ENCODE measurements at regions not wholly inside any gene's neighbourhood (a gene's known extent, or its start where the extent isn't known, plus 50 kb on each side); places are given as distances from the start of the nearest gene placed in this dataset.

DNA sequence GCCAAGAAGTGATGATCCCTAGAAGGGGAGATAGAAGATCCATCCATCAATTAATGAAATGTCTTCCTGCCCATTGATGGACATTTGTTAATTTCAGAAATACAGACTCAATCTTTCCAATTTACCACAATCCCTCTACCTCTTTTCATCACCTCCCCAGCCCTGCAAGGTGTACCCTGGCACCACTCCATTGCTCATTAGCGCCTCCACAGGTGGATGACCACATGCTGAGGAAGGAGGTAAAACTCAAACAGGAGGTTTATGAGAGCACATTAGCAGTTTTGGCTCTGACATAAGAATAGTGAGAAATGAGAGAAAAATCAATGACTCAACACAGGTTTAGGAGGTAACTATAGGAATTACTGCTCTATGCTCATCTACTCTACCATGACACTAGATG lies 208.0 kb downstream of the C1D start:
- DNase-seq (ENCODE audit: low spot score) = no peak
- TF ChIP-seq, protein P1, sequence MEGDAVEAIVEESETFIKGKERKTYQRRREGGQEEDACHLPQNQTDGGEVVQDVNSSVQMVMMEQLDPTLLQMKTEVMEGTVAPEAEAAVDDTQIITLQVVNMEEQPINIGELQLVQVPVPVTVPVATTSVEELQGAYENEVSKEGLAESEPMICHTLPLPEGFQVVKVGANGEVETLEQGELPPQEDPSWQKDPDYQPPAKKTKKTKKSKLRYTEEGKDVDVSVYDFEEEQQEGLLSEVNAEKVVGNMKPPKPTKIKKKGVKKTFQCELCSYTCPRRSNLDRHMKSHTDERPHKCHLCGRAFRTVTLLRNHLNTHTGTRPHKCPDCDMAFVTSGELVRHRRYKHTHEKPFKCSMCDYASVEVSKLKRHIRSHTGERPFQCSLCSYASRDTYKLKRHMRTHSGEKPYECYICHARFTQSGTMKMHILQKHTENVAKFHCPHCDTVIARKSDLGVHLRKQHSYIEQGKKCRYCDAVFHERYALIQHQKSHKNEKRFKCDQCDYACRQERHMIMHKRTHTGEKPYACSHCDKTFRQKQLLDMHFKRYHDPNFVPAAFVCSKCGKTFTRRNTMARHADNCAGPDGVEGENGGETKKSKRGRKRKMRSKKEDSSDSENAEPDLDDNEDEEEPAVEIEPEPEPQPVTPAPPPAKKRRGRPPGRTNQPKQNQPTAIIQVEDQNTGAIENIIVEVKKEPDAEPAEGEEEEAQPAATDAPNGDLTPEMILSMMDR (IDR thresholded peaks at IDR 0.05; ENCODE audit: extremely low read depth, missing control alignments) = no peak

DNA sequence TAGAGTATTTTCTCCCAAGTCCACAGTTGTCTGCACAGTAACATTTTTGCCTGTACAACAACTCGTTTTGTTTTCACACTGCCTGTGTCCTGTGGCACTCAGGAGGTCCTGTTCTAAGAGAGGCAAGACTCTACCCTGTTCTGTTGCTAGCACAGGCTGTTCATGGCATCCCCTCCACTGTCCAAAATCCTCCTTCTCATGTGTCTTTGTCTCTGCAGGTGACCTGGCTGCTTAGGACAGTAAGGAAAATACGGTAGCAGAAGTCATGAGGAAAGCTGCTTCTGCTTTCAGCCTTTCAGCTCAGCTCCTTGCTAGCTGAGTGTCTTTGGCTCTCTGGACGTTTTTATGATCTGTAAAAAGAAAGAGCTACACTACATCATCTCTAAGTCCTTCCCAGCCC lies 205.9 kb downstream of the C1D start:
- TF ChIP-seq, protein P1 (IDR thresholded peaks at IDR 0.05; ENCODE audit: extremely low read depth, missing control alignments) = no peak
- no peak for DNase-seq (ENCODE audit: low spot score)

DNA sequence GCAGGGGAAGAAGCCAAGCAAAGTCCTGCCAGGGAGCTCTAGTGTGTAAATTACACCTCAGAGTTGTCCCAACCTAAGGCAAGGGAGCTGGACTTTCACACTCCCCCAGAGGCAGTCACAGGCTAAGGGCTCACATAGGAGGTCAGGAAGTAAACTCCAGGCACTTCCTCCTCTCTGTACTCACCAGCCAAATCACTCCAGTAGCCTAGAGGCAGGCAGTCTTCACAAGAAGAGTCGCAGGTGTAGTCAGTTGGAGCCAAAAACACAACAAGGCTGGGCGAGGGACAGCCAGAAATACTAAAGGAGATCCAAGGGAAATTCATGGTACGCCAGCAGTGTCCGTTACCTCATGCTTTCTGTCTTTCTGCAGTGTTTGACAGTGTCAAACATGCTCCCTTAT lies 205.0 kb downstream of the C1D start:
- TF ChIP-seq, protein P1 (IDR thresholded peaks at IDR 0.05; ENCODE audit: extremely low read depth, missing control alignments) = no peak
- DNase-seq (ENCODE audit: low spot score) = no peak

DNA sequence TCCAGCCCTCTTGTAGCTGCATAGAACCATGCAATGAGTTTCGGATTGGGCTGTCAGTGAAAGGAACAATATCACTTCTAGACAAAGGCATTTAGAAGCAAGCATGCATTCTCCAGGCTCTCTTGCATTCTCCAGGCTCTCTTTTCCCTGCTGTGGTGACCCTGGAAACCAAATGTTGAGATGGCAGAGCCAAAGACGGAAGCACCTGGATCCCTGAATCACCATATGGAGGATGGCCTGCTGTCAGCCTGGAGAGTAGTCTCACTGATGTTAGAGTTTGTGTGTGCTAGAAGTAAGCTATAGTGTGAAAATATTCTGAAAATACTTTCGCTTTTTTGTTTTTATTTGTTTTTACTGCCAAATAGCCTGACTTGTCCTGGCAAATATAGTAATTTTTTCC lies 203.9 kb downstream of the C1D start:
- no peak for DNase-seq (ENCODE audit: low spot score)
- TF ChIP-seq, protein P1 (IDR thresholded peaks at IDR 0.05; ENCODE audit: extremely low read depth, missing control alignments) = no peak

DNA sequence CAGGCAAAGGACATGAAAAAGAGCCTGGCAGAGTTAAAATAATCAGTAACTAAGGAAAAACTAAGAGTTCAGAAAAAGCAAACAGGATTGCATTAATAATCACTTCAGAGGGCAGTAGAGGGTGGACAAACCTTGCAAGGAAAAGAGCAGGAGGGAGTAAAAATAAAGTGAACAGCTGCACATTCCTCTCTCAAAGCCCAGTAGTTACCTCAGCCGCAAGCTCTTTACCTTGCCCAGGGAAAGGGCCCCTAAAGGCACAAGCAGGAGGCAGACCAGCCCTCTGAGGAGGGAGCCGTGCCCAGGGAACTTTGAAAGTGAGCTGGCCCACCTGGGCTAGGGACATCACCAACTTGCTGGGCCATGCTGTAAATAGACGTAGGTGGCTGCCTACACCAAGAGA lies 196.9 kb downstream of the C1D start:
- no peak for DNase-seq (ENCODE audit: low spot score)
- TF ChIP-seq, protein P1 (IDR thresholded peaks at IDR 0.05; ENCODE audit: extremely low read depth, missing control alignments) = no peak

DNA sequence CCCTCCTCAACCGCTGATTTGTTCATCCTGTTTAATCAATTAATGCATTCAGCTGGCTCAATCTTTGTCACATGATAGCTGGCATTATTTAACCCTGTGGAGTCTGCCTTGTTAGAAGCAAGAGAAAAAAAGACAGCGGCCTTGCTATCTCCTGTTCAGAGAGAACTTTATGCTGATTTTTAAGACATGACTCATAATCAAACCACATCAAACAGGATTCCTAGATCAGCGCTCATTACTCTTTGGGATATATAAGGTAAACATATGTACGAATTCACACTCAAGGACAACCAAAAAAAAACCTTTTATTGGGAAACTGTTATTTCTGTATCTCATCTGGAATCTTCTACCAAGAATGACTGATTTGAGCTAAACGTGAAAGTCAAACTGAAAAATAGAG lies 195.1 kb downstream of the C1D start:
- TF ChIP-seq, protein P1 (IDR thresholded peaks at IDR 0.05; ENCODE audit: extremely low read depth, missing control alignments) = no peak
- no peak for DNase-seq (ENCODE audit: low spot score)

DNA sequence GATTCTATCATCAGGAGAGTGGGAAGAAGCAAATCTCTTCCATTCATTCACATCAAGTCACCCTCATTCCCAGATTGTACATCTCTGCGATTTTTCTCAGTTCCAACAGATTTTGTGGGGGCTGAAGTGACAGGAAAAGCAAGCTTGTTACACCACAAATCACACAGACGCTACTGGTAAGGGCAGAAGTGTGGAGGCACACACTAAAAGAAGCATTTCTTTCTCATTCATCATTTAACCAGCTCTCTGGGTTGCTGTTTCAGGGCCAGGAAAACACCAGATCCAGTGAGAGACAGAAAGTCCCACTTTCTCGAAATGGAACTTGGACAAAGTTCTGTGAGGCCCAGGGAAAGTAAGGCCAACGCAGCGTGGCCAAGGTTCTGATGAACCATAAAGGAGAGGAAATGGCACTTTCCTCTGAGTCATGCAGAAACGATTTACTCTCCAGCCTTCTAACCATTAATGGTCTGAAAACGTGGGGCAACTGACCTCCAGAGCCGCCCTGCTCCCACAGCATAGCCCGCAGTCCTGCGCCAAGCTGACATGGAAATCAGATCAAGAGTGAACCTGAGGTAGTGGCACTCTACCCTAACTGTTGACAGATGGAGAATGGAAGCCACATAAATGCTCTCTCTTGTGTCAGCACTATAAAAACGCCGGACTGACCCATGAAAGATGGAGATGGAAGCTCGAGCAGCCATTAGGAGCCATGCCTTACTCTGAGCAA lies 191.0 kb downstream of the C1D start:
- TF ChIP-seq, protein P1 (IDR thresholded peaks at IDR 0.05; ENCODE audit: extremely low read depth, missing control alignments) = no peak
- no peak for DNase-seq (ENCODE audit: low spot score)

Measured in GM20000 (cell line).